Motor neuron (in vitro differentiated cells): ENCODE measurements at regions not wholly inside any gene's neighbourhood (a gene's known extent, or its start where the extent isn't known, plus 50 kb on each side); places are given as distances from the start of the nearest gene placed in this dataset.
A peak's percentile ranks its signal among the peaks of the same experiment; 100 is the strongest.
"Not testable (repeated sequence)": the region's sequence is repeated elsewhere in the genome, so short reads cannot be mapped to it uniquely, and the experiment has no call there.

Experiments used
- ATAC-seq, 8 experiments: fragments of 200-7000 bp; cut with Tn5 transposase; replicated peaks in 6 of 8; 2 replicates each; pipeline ENCODE4 v1.8.0; 2021; ENCODE audit warnings: mild to moderate bottlenecking in 8 of 8, moderate library complexity in 8 of 8
- H3K27ac ChIP-seq, 2 donors: fragments of 250-450 bp; sonication (Bioruptor Pico); 2 replicates each; pipeline ENCODE4 v1.9.0; 2021; ENCODE audit warnings: antibody characterized with exemption in 2 of 2, mild to moderate bottlenecking in 2 of 2, moderate library complexity in 1 of 2
- H3K4me1 ChIP-seq, 2 donors: fragments of 250-450 bp; sonication (Bioruptor Pico); replicated peaks in 1 of 2; 2 replicates each; pipeline ENCODE4 v1.6.1; 2021; ENCODE audit warnings: antibody characterized with exemption in 2 of 2, mild to moderate bottlenecking in 2 of 2, moderate library complexity in 1 of 2
- H3K4me3 ChIP-seq, 5 donors: fragments of 250-450 bp; sonication (Bioruptor Pico); 2 replicates each; pipeline ENCODE4 v1.9.0; 2021; ENCODE audit warnings: antibody characterized with exemption in 5 of 5, mild to moderate bottlenecking in 5 of 5, moderate library complexity in 4 of 5
- WGBS, 10 experiments: fragments of 450-650 bp; shearing (Covaris generic); methylation state at CpG; one replicate each; pipeline ENCODE4 v1.0.0; 2022; 5-methylcytosine and 5-hydroxymethylcytosine counted together
- in situ Hi-C, 9 experiments: fragments of 400-800 bp; cut with MboI; loops; one replicate each; pipeline ENCODE4 v1.15.0; 2021; ENCODE audit warnings: low sequenced_read_pairs in 9 of 9, low pct_unique_long_range_greater_than_20kb in 2 of 9; ENCODE audit not compliant: unreplicated experiment in 9 of 9

- Histone ChIP-seq H3K27ac (no peak overlapping the region), H3K4me3 (no peak overlapping the region), H3K4me1 (peaks cover 0 to 10% of the 10 kb centered on the region in 2 donors)
- 42 to 100% (median 80%) methylated on average over 1 to 3 of the region's 3 CpGs; no CpG with 5 or more reads in 4 of the 10 experiments for WGBS, 10 experiments
- in situ Hi-C loops, result no loop called here
- ATAC-seq, result peak in 2 of 8 experiments; percentile 16 to 27
Measured at GRCh38 chr17:13864521-13864920, 204.8 kb upstream of the COX10 start.

DNA sequence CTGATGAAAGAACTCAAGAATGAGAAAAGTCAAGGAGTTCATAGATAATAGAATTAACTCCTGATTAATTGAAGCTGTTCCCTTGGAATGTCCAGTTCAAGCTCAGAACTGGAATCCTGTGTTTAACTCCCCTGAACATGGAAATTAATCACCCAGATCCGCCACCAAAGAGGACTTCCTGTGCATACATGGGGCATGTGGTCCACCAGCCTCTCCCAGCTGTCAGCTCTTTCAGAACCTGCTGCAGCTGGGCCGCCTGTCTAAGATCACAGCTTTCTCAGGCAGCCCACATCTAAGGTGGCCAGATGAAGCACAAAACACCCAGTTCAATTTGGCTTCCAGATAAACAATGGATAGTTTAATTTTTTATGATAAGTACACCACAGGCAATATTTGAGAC is 203.7 kb upstream of the COX10 start:
- H3K27ac ChIP-seq, result no peak overlapping the region
- ATAC-seq, result no peak
- in situ Hi-C loops, result no loop called here
- 63 to 100% (median 100%) methylated on average over 1 of the region's 2 CpGs; no CpG with 5 or more reads in 5 of the 10 experiments for WGBS, 10 experiments
- H3K4me1 ChIP-seq, result peaks cover 0 to 15% of the 10 kb centered on the region in 2 donors
- H3K4me3 ChIP-seq, result no peak overlapping the region

DNA sequence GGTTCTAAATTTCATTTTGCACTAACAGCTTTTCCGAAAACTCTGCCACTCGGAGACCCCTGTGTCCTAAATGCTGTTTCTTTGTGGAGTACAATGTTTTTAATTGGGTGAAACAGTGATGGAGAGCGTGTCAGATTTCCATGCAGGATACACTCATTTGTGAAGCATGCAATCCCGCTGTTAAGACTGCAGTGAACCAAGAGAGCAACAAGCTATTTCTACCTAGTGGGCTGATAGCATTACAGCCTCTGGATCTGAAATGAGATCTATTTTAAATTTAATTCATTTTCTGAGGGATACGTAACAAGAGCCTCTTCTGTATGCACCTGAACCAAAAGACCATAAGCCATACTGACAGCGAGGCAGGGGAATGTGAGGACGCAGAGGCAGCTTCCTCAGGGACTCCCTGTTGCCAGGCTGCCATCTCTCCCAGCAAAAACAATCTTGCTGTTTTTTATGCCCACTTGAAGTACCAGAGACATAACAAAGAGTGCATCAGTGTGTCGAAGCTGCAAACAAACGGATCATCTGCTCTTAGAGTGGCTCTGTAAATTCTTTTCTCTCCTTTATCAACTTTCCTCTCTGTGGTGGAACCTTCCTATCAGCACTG is 199.9 kb upstream of the COX10 start:
- ATAC-seq, result peak in 3 of 8 experiments; percentile 23 to 93 (median 57)
- WGBS, 10 experiments, result 40 to 100% (median 75%) methylated on average over 1 to 9 of the region's 9 CpGs
- in situ Hi-C loops, result no loop called here

DNA sequence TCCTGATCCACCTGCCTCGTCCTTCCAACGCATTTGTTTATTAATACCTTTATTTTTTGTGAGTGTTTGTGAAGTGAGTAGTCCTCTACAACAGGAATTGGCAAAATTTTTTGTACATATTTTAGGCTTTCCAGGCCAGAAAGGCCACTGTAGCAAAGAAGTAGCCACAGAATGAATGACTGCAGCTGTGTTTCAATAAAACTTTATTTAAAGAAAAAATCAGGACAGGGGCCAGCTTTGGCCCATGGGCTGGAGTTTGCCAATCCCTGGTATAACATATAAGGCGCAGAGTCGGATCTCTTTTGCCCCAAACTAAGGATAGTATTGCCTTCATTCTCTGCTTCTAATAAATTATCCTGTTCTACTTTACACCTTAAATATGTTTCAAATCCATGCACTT is 198.0 kb upstream of the COX10 start:
- Histone ChIP-seq H3K27ac (no peak overlapping the region), H3K4me1 (peaks cover 0 to 10% of the 10 kb centered on the region in 2 donors), H3K4me3 (no peak overlapping the region)
- ATAC-seq, result no peak
- in situ Hi-C loops, result no loop called here
- WGBS, 10 experiments, result 40 to 100% (median 86%) methylated on average over 1 to 4 of the region's 4 CpGs; no CpG with 5 or more reads in 1 of the 10 experiments

More for the DNA sequence above, 199.9 kb upstream of the COX10 start:
- H3K4me3 ChIP-seq, result no peak overlapping the region
- no peak overlapping the region for H3K27ac ChIP-seq
- peaks cover 0 to 13% of the 10 kb centered on the region in 2 donors for H3K4me1 ChIP-seq

- Histone ChIP-seq H3K27ac (no peak overlapping the region), H3K4me1 (peaks cover 12 to 16% of the 10 kb centered on the region in 2 donors), H3K4me3 (no peak overlapping the region)
- in situ Hi-C loops, result no loop called here
- WGBS, 10 experiments, result 76 to 100% (median 93%) methylated on average over 1 to 3 of the region's 3 CpGs
- no peak for ATAC-seq
Measured at GRCh38 chr17:13874134-13874533, 195.2 kb upstream of the COX10 start.

GRCh38 chr17:13874817-13875216 is 194.5 kb upstream of the COX10 start:
- 57 to 100% (median 87%) methylated on average over 1 of the region's 1 CpG; no CpG with 5 or more reads in 4 of the 10 experiments for WGBS, 10 experiments
- in situ Hi-C loops, result no loop called here

GRCh38 chr17:13879961-13880466 is 189.3 kb upstream of the COX10 start:
- WGBS, 10 experiments, result 80 to 100% (median 94%) methylated on average over 1 to 5 of the region's 5 CpGs
- no peak overlapping the region for H3K4me3 ChIP-seq
- peaks cover 12 to 13% of the 10 kb centered on the region in 2 donors for H3K4me1 ChIP-seq
- ATAC-seq, result peak in 1 of 8 experiments; percentile 47
- H3K27ac ChIP-seq, result no peak overlapping the region
- in situ Hi-C loops, result no loop called here

More at GRCh38 chr17:13874817-13875216, 194.5 kb upstream of the COX10 start:
- Histone ChIP-seq H3K27ac (no peak overlapping the region), H3K4me1 (peaks cover 10 to 12% of the 10 kb centered on the region in 2 donors), H3K4me3 (no peak overlapping the region)
- ATAC-seq, result no peak

- 26 to 100% (median 71%) methylated on average over 1 to 3 of the region's 3 CpGs; no CpG with 5 or more reads in 1 of the 10 experiments for WGBS, 10 experiments
- Histone ChIP-seq H3K4me1 (peaks cover 18 to 34% of the 10 kb centered on the region in 2 donors), H3K27ac (no peak overlapping the region), H3K4me3 (no peak overlapping the region)
- in situ Hi-C loops, result no loop called here
- no peak for ATAC-seq
Measured at GRCh38 chr17:13883659-13884058, 185.6 kb upstream of the COX10 start.

- H3K4me3 ChIP-seq, result no peak overlapping the region
- H3K27ac ChIP-seq, result no peak overlapping the region
- in situ Hi-C loops, result no loop called here
- ATAC-seq, result no peak
- H3K4me1 ChIP-seq, result peaks cover 18 to 34% of the 10 kb centered on the region in 2 donors
- 71 to 100% (median 100%) methylated on average over 1 to 2 of the region's 2 CpGs; no CpG with 5 or more reads in 5 of the 10 experiments for WGBS, 10 experiments
Measured at GRCh38 chr17:13884347-13884746, 185.0 kb upstream of the COX10 start.

DNA sequence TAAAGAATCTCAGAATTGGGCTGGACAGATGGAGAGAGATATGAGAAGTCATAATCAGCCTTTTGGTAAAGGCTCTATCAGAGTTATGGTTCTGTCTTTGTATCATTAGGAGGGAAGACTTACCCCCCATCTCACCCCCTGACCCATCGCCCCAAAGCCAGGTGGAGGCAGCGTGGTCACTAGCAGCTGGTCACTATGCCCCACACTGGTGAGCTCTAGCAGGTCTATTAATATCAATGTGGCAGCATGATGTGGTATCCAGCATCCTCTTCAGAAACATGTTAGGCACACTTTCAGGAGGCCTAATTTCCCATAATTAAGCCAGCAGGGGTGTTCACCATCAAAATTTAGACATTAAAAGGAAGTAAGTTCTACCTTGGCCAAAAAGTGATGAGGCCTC is 183.8 kb upstream of the COX10 start:
- Histone ChIP-seq H3K4me3 (no peak overlapping the region), H3K4me1 (peaks cover 18 to 28% of the 10 kb centered on the region in 2 donors), H3K27ac (no peak overlapping the region)
- no peak for ATAC-seq
- in situ Hi-C loops, result no loop called here
- 81 to 100% (median 100%) methylated on average over 1 to 2 of the region's 2 CpGs; no CpG with 5 or more reads in 7 of the 10 experiments for WGBS, 10 experiments

GRCh38 chr17:13885953-13886889 is 183.1 kb upstream of the COX10 start:
- H3K4me3 ChIP-seq, result no peak overlapping the region
- in situ Hi-C loops, result no loop called here
- peaks cover 18 to 28% of the 10 kb centered on the region in 2 donors for H3K4me1 ChIP-seq
- no peak overlapping the region for H3K27ac ChIP-seq
- peak in 5 of 8 experiments; percentile 81 to 90 (median 83) for ATAC-seq
- 3 to 75% (median 10%) methylated on average over 2 to 5 of the region's 6 CpGs; no CpG with 5 or more reads in 1 of the 10 experiments for WGBS, 10 experiments

GRCh38 chr17:13888056-13888609 is 181.2 kb upstream of the COX10 start:
- H3K4me1 ChIP-seq, result peaks cover 18 to 28% of the 10 kb centered on the region in 2 donors
- H3K27ac ChIP-seq, result no peak overlapping the region
- in situ Hi-C loops, result no loop called here
- no peak overlapping the region for H3K4me3 ChIP-seq
- peak in 2 of 8 experiments; percentile 25 to 35 for ATAC-seq
- WGBS, 10 experiments, result 53 to 98% (median 81%) methylated on average over 2 to 7 of the region's 7 CpGs; no CpG with 5 or more reads in 3 of the 10 experiments

GRCh38 chr17:13908971-13909370 is 160.3 kb upstream of the COX10 start:
- H3K4me3 ChIP-seq, ATAC-seq, in situ Hi-C loops, H3K27ac ChIP-seq, H3K4me1 ChIP-seq: not testable (repeated sequence)
